ENCODE measurements at regions not wholly inside any gene's neighbourhood (a gene's known extent, or its start where the extent isn't known, plus 50 kb on each side); places are given as distances from the start of the nearest gene placed in this dataset.

GRCh38 chr2:173854840-173855239 lies 110.3 kb downstream of the SP3 start:
- Mint-ChIP-seq H3K27me3 (peaks cover 38% of the 10 kb centered on the region), H3K4me3 (no peak overlapping the region), H3K9me3 (no peaks in the 10 kb centered on the region), H3K36me3 (ENCODE audit: insufficient read depth) (no peaks in the 10 kb centered on the region), H3K4me1 (no peaks in the 10 kb centered on the region), H3K27ac (ENCODE audit: low read depth) (no peak overlapping the region)
- ATAC-seq (replicated peaks; ENCODE audit: extremely low read depth, poor library complexity, severe bottlenecking) (no peak), DNase-seq (ENCODE audit: low spot score in 2 of 2) (no peak)

GRCh38 chr2:173855661-173856060 lies 109.5 kb downstream of the SP3 start:
- H3K4me3 Mint-ChIP-seq = no peak overlapping the region
- H3K9me3 Mint-ChIP-seq = no peaks in the 10 kb centered on the region
- no peaks in the 10 kb centered on the region for H3K36me3 Mint-ChIP-seq (ENCODE audit: insufficient read depth)
- no peaks in the 10 kb centered on the region for H3K4me1 Mint-ChIP-seq
- DNase-seq (ENCODE audit: low spot score in 2 of 2) (no peak), ATAC-seq (replicated peaks; ENCODE audit: extremely low read depth, poor library complexity, severe bottlenecking) (no peak)
- H3K27me3 Mint-ChIP-seq = peaks cover 44% of the 10 kb centered on the region
- H3K27ac Mint-ChIP-seq (ENCODE audit: low read depth) = no peak overlapping the region
